Effector CD8-positive, alpha-beta T cell (primary cell): ENCODE measurements at regions not wholly inside any gene's neighbourhood (a gene's known extent, or its start where the extent isn't known, plus 50 kb on each side); places are given as distances from the start of the nearest gene placed in this dataset.

Source experiments
- DNase-seq: peaks from one replicate; lab custom pipeline; 2025; lab: John Stamatoyannopoulos, UW

DNA sequence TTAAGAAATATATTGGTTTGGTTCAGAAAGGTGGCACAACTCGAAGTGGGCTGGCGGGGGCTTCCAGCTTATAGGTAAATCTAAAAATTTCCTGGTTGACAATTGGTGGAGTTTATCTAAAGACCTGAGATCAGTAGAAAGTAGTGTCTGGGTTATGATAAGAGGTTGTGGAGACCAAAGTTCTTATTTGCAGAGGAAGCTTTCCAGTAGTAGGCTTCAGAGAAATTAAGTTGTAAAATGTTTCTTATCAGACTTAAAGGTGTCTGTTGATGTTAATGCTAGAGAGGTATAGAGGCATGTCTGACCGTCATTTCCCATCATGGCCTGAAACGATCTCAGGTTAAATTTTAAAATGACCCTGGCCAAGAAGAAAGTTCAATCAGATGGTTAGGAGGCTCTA lies 565.2 kb upstream of the DPPA4 start:
- no peak for DNase-seq

DNA sequence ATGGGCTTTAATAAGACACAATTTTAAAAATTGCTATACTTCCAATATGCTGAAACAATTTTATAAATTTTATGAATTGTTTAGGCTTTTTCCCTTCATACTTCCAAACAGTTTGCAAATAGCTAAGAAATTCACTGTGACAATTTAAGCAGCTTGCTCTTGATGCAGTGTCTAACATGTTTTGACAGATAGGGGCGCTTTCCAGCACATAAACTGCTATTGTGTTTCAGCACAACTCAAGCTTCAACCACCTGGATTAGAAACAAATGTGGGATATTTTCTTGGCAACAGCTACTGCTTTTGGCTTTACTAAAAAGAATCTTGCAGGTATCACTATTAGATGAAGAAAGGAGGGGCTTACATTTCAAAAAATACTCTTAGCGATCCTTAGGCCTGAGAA lies 565.8 kb upstream of the DPPA4 start:
- DNase-seq: no peak

DNA sequence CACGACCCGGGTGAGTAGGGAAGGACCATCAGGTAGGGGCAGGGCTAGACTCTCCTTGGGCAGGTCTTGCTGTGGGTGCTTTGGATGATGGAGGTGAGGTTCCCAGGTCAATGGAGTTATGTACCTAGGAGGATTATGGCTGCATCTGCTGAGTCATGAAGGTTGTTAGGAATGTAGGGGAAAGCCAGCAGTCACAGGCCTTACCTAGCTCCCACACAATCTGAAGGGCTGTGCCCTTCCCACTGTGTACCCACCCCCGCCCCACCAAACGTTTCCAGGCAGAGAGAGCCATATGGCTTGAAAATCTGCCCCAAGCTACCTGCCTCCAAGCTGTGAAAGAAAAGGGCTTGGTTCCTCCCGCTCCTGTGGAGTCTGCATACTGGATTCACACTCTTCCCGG lies 573.4 kb upstream of the DPPA4 start:
- DNase-seq: no peak

- no peak for DNase-seq
Measured at GRCh38 chr3:109918740-109919139, 581.4 kb upstream of the DPPA4 start.

- DNase-seq: no peak
Measured at GRCh38 chr3:109920749-109921148, 583.4 kb upstream of the DPPA4 start.

DNA sequence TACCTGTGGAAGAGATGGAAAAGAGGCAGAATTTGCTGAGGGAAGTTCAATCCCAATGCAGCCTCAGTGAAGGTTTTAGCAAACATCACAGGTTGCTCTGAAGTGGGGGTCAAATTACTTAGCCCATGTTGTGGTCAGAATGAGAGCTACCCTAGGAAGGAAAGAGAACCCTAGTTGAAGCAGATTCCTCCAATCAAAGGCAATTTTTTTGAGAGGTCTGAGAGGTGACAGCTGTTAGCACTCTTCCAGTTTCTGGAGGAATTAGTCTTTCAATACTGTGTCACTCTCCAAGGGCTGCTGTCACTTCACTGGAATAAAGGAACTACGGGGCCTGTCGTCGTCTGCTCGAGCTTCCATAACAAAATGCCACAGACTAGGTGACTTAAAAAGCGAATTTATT lies 584.2 kb upstream of the DPPA4 start:
- DNase-seq: no peak

- DNase-seq: no peak
Measured at GRCh38 chr3:109922856-109923255, 585.5 kb upstream of the DPPA4 start.

GRCh38 chr3:109923431-109923830 lies 586.1 kb upstream of the DPPA4 start:
- DNase-seq: no peak

DNA sequence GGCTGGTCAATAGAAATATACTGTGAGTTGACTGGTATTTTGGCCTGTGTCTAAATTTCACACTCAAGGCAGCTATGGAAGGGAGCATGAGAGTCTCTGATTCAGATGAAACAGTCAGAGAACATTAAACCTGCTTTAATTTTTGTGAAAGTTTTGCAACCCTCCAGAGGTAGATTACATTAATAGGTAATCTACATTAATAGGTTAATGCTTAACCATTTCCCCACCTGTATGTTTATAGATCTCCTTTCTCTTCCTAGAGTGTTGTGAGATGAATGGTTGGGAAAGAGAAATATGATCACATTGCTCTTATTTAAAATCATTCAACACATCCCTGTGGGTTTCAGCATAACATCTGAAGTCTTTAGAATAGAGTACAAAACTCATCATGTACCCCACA lies 586.9 kb upstream of the DPPA4 start:
- no peak for DNase-seq

DNA sequence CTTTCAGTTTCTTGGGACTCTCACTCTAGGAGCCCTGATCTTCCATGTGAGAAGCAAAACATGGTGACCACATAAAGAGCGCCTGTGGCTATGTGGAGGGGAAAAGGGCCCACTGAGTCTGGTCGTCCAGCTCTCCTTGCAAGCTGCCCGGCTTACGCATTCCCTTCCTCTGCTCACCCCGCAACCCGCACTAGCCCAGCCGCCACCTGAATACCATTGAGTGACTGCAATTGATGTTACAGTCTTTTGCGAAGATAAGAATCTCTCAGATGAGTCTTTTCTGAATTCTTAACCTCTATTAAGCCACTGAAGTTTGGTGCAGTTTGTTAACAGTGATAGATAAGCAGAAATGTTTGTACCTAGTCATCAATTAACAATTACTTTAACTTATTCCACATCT lies 589.0 kb upstream of the DPPA4 start:
- DNase-seq: no peak

DNA sequence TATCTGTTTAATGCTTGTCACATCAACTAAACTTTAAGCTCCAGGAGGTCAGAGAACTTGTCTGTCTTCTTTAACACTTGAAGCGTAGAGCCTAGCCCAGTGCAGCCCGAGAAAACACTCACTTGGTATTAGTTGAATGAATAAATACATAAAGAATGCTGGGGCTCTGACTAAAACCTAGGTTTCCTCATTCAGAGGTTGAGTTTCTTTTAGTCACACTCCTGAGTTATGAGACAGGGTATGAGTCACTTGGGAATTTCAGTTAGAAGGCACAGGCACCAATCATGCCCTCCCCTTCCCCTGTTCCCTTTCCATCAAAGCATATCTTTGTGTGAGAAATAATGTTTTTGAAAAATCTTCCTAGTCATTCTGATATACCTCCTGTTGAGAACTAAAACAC lies 589.8 kb upstream of the DPPA4 start:
- no peak for DNase-seq

- DNase-seq: no peak
Measured at GRCh38 chr3:109927726-109928125, 590.4 kb upstream of the DPPA4 start.

- DNase-seq: no peak
Measured at GRCh38 chr3:109930582-109930981, 593.2 kb upstream of the DPPA4 start.

GRCh38 chr3:109933576-109933975 lies 596.2 kb upstream of the DPPA4 start:
- DNase-seq: no peak

GRCh38 chr3:109939817-109940216 lies 602.5 kb upstream of the DPPA4 start:
- DNase-seq: no peak

DNA sequence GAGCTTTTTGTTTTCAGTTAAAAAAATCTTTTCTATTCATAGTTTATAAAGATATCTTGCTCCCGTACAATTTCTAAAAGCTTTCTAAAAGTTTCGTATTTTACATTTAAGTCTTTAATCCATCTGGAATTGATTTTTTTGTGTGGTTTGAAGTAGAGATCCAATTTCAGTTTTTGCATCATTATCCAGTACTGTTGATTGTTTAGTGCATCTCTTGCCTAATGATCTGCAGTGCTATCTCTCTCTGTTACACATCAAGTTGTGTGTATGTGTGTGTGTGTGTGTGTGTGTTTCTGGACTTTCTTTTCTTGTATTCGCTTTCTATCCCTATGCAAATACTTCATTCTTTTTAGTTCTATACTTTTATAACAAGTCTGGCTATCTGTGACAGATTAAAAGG lies 605.8 kb upstream of the DPPA4 start:
- no peak for DNase-seq

- DNase-seq: no peak
Measured at GRCh38 chr3:109944836-109945235, 607.5 kb upstream of the DPPA4 start.

GRCh38 chr3:109952924-109953323 lies 615.6 kb upstream of the DPPA4 start:
- DNase-seq: no peak

GRCh38 chr3:109963831-109964230 lies 626.5 kb upstream of the DPPA4 start:
- no peak for DNase-seq

GRCh38 chr3:109973733-109974132 lies 636.4 kb upstream of the DPPA4 start:
- no peak for DNase-seq

GRCh38 chr3:109977897-109978296 lies 640.6 kb upstream of the DPPA4 start:
- DNase-seq: no peak

DNA sequence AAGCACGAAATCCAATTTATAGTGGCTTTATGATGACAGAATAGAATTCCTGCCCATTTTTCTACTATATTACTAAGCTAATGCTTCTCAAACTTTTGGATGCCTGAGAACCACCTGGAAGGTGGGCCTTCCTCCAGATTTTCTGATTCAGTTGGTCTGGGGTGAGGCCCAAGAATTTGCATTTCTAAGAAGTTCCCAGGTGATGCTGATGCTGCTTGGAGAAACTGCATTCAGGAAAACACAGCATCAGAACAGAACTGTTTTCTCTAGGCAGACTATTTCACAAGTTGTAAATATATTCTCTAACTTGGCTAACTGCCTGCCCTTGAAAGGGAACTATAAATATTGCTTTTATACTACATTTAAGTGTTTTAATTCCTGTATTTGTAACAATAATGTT lies 644.9 kb upstream of the DPPA4 start:
- no peak for DNase-seq

- no peak for DNase-seq
Measured at GRCh38 chr3:109984976-109985375, 647.6 kb upstream of the DPPA4 start.

DNA sequence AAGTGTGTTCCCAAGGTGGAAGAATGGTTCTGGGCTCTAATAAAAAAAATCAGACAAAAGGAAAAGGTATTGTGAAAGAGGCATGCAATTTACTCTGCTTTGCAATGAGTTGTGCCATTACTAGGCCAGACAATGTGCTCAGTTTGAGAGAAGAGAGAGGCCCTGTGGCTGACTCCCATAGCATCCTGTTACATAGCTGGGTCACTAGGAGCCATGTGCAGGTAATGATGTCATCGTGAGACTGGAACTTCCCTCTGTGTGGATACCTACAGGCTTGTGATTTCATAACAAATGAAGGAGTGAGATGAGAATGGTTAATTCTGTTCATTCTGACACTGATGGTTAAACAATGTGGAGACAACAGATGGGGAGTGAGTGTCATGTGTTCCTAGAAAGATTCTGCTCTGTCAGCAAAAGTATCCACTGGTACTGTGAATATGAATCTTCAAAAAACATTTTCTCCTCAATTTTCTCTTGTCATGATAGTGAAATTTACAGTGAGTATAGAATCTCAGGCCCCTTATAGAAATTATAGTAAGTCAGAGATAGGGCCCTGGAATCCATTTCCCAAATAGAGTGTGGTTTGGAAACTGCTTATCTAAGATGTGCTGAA lies 648.7 kb upstream of the DPPA4 start:
- DNase-seq: no peak

GRCh38 chr3:109994853-109995252 lies 657.5 kb upstream of the DPPA4 start:
- no peak for DNase-seq
